Glutamatergic neuron (in vitro differentiated cells): ENCODE measurements at regions not wholly inside any gene's neighbourhood (a gene's known extent, or its start where the extent isn't known, plus 50 kb on each side); places are given as distances from the start of the nearest gene placed in this dataset.

ENCODE experiments used
- DNase-seq: peaks from one replicate; pipeline ENCODE4 v3.0.0; 2022
- H3K27ac Mint-ChIP-seq: one replicate; pipeline ENCODE4 v1.8.0; 2020; ENCODE audit warnings: mild to moderate bottlenecking, mixed read lengths, inconsistent platforms; ENCODE audit not compliant: unreplicated experiment
- H3K27me3 Mint-ChIP-seq: one replicate; pipeline ENCODE4 v1.8.0; 2020; ENCODE audit warnings: mild to moderate bottlenecking, moderate library complexity, mixed read lengths, inconsistent platforms; ENCODE audit not compliant: unreplicated experiment
- H3K36me3 Mint-ChIP-seq: one replicate; pipeline ENCODE4 v1.8.0; 2020; ENCODE audit warnings: mild to moderate bottlenecking, mixed read lengths, inconsistent platforms; ENCODE audit not compliant: unreplicated experiment
- H3K4me1 Mint-ChIP-seq: one replicate; pipeline ENCODE4 v1.8.0; 2020; ENCODE audit warnings: mild to moderate bottlenecking, low read depth, mixed read lengths, inconsistent platforms; ENCODE audit not compliant: unreplicated experiment
- H3K4me3 Mint-ChIP-seq: one replicate; pipeline ENCODE4 v1.8.0; 2020; ENCODE audit warnings: mild to moderate bottlenecking, mixed read lengths, inconsistent platforms; ENCODE audit not compliant: unreplicated experiment
- H3K9me3 Mint-ChIP-seq: one replicate; pipeline ENCODE4 v1.8.0; 2020; ENCODE audit warnings: mild to moderate bottlenecking, moderate library complexity, mixed read lengths, inconsistent platforms; ENCODE audit not compliant: unreplicated experiment
- CTCF ChIP-seq: fragments of 200-600 bp; sonication (generic); IDR thresholded peaks from one replicate; pipeline ENCODE4 v1.5.0; 2021; ENCODE audit not compliant: partially characterized antibody, unreplicated experiment

- H3K4me1 Mint-ChIP-seq = no peaks in the 10 kb centered on the region
- no peak for DNase-seq
- H3K4me3 Mint-ChIP-seq = no peak overlapping the region
- peaks cover 2% of the 10 kb centered on the region for H3K9me3 Mint-ChIP-seq
- no peak for TF ChIP-seq CTCF
- peaks cover 6% of the 10 kb centered on the region for H3K36me3 Mint-ChIP-seq
- no peak overlapping the region for H3K27ac Mint-ChIP-seq
- H3K27me3 Mint-ChIP-seq = no peaks in the 10 kb centered on the region
These were observed 167.2 kb upstream of the RBBP8 start for GRCh38 chr18:22765896-22766295.

GRCh38 chr18:22767653-22768052 is 165.5 kb upstream of the RBBP8 start:
- no peak overlapping the region for H3K27ac Mint-ChIP-seq
- H3K4me3 Mint-ChIP-seq = no peak overlapping the region
- peaks cover under 1% of the 10 kb centered on the region for H3K36me3 Mint-ChIP-seq

GRCh38 chr18:22773944-22774343 is 159.2 kb upstream of the RBBP8 start:
- no peaks in the 10 kb centered on the region for H3K36me3 Mint-ChIP-seq
- DNase-seq = no peak
- no peaks in the 10 kb centered on the region for H3K27me3 Mint-ChIP-seq
- H3K9me3 Mint-ChIP-seq = no peaks in the 10 kb centered on the region
- H3K27ac Mint-ChIP-seq = no peak overlapping the region
- H3K4me3 Mint-ChIP-seq = no peak overlapping the region
- no peak for TF ChIP-seq CTCF
- H3K4me1 Mint-ChIP-seq = no peaks in the 10 kb centered on the region

More at GRCh38 chr18:22767653-22768052, 165.5 kb upstream of the RBBP8 start:
- Mint-ChIP-seq H3K4me1 (no peaks in the 10 kb centered on the region), H3K9me3 (no peaks in the 10 kb centered on the region), H3K27me3 (no peaks in the 10 kb centered on the region)
- no peak for TF ChIP-seq CTCF
- DNase-seq = no peak

GRCh38 chr18:22778996-22779395 is 154.1 kb upstream of the RBBP8 start:
- no peak for DNase-seq
- Mint-ChIP-seq H3K36me3 (no peaks in the 10 kb centered on the region), H3K4me3 (no peak overlapping the region), H3K27ac (no peak overlapping the region), H3K9me3 (no peaks in the 10 kb centered on the region), H3K27me3 (no peaks in the 10 kb centered on the region), H3K4me1 (no peaks in the 10 kb centered on the region)
- no peak for TF ChIP-seq CTCF

GRCh38 chr18:22783245-22783644 is 149.9 kb upstream of the RBBP8 start:
- Mint-ChIP-seq H3K9me3 (peaks cover under 1% of the 10 kb centered on the region), H3K27ac (no peak overlapping the region), H3K4me1 (no peaks in the 10 kb centered on the region), H3K4me3 (no peak overlapping the region), H3K27me3 (peaks cover 2% of the 10 kb centered on the region), H3K36me3 (no peaks in the 10 kb centered on the region)
- no peak for DNase-seq
- no peak for TF ChIP-seq CTCF
